ENCODE measurements at regions not wholly inside any gene's neighbourhood (a gene's known extent, or its start where the extent isn't known, plus 50 kb on each side); places are given as distances from the start of the nearest gene placed in this dataset.

DNA sequence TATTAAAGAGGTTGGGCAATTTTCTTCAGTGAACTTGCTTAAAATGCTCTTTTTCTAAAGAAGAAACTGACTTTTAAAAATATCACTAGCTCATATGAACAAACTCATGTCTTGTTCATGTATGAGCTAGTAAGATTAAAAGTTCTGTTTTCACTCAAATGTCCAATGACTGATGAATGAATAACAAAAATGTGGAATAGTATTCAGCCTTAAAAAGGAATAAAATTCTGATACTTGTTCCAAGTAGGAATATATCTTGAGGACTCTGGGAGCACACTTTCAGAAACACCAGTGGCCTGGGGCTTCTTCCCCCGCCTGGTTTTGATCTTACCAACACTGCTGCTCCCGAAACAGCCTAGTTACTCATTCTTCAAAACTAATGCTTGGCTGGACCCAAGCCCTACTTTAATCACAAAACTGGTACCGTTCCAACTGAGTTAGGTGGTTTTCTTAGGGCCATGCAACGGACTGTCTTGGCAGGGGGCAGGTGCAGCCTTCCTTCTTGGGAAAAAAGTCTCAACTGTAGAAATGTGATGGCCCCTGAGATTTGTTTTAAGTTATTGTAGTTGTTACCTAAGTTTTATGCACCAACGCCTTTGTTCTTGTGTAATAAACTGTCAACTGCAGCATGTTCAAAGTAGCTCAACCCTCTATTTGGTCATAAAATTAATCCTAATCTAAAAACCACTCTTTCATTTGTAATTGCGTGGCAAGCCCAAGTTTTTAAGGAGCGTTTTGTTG lies 116.0 kb downstream of the ETS2 start:
- in situ Hi-C loops (cut with HindIII; ENCODE audit: low pct_unique_long_range_greater_than_20kb, low sequenced_read_pairs) (no loop called here), intact Hi-C loops (cut with micrococcal nuclease; ENCODE audit: unreplicated experiment) (no loop called here)
- no peak for TF ChIP-seq CTCF (IDR thresholded peaks at IDR 0.05)
- TF ChIP-seq, protein P1, sequence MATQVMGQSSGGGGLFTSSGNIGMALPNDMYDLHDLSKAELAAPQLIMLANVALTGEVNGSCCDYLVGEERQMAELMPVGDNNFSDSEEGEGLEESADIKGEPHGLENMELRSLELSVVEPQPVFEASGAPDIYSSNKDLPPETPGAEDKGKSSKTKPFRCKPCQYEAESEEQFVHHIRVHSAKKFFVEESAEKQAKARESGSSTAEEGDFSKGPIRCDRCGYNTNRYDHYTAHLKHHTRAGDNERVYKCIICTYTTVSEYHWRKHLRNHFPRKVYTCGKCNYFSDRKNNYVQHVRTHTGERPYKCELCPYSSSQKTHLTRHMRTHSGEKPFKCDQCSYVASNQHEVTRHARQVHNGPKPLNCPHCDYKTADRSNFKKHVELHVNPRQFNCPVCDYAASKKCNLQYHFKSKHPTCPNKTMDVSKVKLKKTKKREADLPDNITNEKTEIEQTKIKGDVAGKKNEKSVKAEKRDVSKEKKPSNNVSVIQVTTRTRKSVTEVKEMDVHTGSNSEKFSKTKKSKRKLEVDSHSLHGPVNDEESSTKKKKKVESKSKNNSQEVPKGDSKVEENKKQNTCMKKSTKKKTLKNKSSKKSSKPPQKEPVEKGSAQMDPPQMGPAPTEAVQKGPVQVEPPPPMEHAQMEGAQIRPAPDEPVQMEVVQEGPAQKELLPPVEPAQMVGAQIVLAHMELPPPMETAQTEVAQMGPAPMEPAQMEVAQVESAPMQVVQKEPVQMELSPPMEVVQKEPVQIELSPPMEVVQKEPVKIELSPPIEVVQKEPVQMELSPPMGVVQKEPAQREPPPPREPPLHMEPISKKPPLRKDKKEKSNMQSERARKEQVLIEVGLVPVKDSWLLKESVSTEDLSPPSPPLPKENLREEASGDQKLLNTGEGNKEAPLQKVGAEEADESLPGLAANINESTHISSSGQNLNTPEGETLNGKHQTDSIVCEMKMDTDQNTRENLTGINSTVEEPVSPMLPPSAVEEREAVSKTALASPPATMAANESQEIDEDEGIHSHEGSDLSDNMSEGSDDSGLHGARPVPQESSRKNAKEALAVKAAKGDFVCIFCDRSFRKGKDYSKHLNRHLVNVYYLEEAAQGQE (IDR thresholded peaks at IDR 0.05; ENCODE audit: insufficient read depth in 1 of 2, low read depth in 2 of 2, low read length in 1 of 2) = no peak
- ChIA-PET POLR2A (no interaction called here), CTCF (no interaction called here)
- no peak overlapping the region for H3K27ac ChIP-seq (ENCODE audit: low read length)
- no peaks in the 10 kb centered on the region for H3K9me3 ChIP-seq (ENCODE audit: control insufficient read depth, insufficient read depth, low read depth, low read length)
- H3K4me3 ChIP-seq (ENCODE audit: low read depth in 2 of 2, low read length in 2 of 2) = no peak overlapping the region
- no peak for ATAC-seq
- H3K36me3 ChIP-seq (ENCODE audit: control insufficient read depth, insufficient read depth, low read length) = no peaks in the 10 kb centered on the region
- H3K4me1 ChIP-seq (ENCODE audit: control insufficient read depth, insufficient read depth, low read length) = no peaks in the 10 kb centered on the region
- DNase-seq (ENCODE audit: low read depth, low spot score) = no peak
- no TSS peak for BruUV-seq (replicated peaks)
- no peaks in the 10 kb centered on the region for H3K27me3 ChIP-seq (ENCODE audit: control insufficient read depth, insufficient read depth, low read length)

DNA sequence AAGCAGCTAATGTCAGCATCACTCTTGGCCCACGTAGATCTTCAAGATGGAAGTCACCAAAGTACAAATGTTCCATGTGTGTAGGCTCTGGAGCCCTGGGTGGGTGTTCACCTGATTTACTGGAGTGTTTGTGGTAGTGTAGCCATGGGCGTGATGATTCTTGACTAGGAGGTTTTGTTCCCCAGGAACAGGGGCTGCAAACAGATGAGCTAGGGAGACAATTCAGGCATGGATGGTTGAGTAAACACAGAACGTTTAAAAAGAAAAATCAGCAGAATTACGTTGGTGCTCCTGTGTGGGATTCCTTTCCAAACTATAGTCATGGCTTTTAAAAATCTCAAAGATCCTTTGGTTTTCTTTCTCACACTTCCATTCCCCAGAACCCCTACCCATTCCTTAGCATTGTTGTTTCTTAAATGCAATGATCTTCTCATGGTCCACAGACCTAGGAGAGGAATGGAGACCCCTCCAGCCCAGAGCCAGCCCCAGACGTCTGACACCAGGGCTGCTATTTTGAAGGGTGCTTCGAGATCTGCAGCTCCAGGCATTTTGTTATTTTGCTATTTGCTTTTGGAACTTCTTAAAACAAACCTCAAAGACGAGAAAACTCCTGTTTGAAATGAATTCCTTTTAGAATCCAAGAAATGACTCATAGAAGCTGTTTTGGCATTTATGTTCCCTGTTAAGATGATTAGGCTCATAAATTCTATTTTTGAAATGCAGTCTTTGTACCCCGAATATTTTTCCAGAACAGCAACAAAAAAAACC lies 115.1 kb downstream of the ETS2 start:
- no peak for DNase-seq (ENCODE audit: low read depth, low spot score)

More for the DNA sequence above, 115.1 kb downstream of the ETS2 start:
- TF ChIP-seq CTCF (IDR thresholded peaks at IDR 0.05) (no peak), TCF7L2 (IDR thresholded peaks at IDR 0.05; ENCODE audit: low read depth, low read length) (no peak), SIN3A (IDR thresholded peaks at IDR 0.05; ENCODE audit: borderline replicate concordance, insufficient read depth, low read depth, low read length) (no peak), POLR2AphosphoS5 (IDR thresholded peaks at IDR 0.05; ENCODE audit: low read depth, low read length) (no peak)
- TF ChIP-seq, protein P1 (IDR thresholded peaks at IDR 0.05; ENCODE audit: insufficient read depth in 1 of 2, low read depth in 2 of 2, low read length in 1 of 2) = no peak
- Histone ChIP-seq H3K27ac (ENCODE audit: low read length) (no peak overlapping the region), H3K9me3 (ENCODE audit: control insufficient read depth, insufficient read depth, low read depth, low read length) (no peaks in the 10 kb centered on the region), H3K27me3 (ENCODE audit: control insufficient read depth, insufficient read depth, low read length) (no peaks in the 10 kb centered on the region), H3K36me3 (ENCODE audit: control insufficient read depth, insufficient read depth, low read length) (no peaks in the 10 kb centered on the region), H3K4me3 (ENCODE audit: low read depth in 2 of 2, low read length in 2 of 2) (no peak overlapping the region), H3K4me1 (ENCODE audit: control insufficient read depth, insufficient read depth, low read length) (no peaks in the 10 kb centered on the region)
- intact Hi-C loops (cut with micrococcal nuclease; ENCODE audit: unreplicated experiment) (no loop called here), in situ Hi-C loops (cut with HindIII; ENCODE audit: low pct_unique_long_range_greater_than_20kb, low sequenced_read_pairs) (no loop called here)
- CTCF ChIA-PET = no interaction called here
- BruUV-seq (replicated peaks) = no TSS peak
- no peak for ATAC-seq
- POLR2A ChIA-PET = no interaction called here
